SK-N-SH treated with all-trans-retinoic acid at 6 μM for 48 hours (cell line): ENCODE measurements at regions not wholly inside any gene's neighbourhood (a gene's known extent, or its start where the extent isn't known, plus 50 kb on each side); places are given as distances from the start of the nearest gene placed in this dataset.

Source experiments
- GLIS3 ChIP-seq: fragments of 250-450 bp; sonication (Bioruptor Pico); IDR thresholded peaks from 2 replicates; pipeline ENCODE4 v1.5.0; 2020; ENCODE audit warnings: mild to moderate bottlenecking, moderate library complexity
- ISL1 ChIP-seq: fragments of 250-450 bp; sonication (Bioruptor Pico); IDR thresholded peaks from 2 replicates; pipeline ENCODE4 v2.1.2; 2022; ENCODE audit warnings: mild to moderate bottlenecking, moderate library complexity
- OSR1 ChIP-seq: fragments of 250-450 bp; sonication (Bioruptor Pico); IDR thresholded peaks from 2 replicates; pipeline ENCODE4 v1.8.0; 2022; ENCODE audit warnings: moderate library complexity, mild to moderate bottlenecking, inconsistent platforms
- ZFP30 ChIP-seq: fragments of 450-650 bp; formaldehyde crosslinking; IDR thresholded peaks from 2 replicates; pipeline ENCODE4 v1.5.0; 2022; ENCODE audit warnings: mild to moderate bottlenecking, moderate library complexity
- ZNF565 ChIP-seq: fragments of 450-650 bp; formaldehyde crosslinking; conservative IDR thresholded peaks from 2 replicates; pipeline ENCODE4 v1.5.0; 2020; ENCODE audit warnings: low read depth, mild to moderate bottlenecking, moderate library complexity
- ZNF70 ChIP-seq: fragments of 450-650 bp; formaldehyde crosslinking; IDR thresholded peaks from 2 replicates; pipeline ENCODE4 v1.5.0; 2020; ENCODE audit warnings: mild to moderate bottlenecking, moderate library complexity
- ZNF8 ChIP-seq: fragments of 450-650 bp; formaldehyde crosslinking; IDR thresholded peaks from 2 replicates; pipeline ENCODE4 v1.5.0; 2020; ENCODE audit warnings: mild to moderate bottlenecking, moderate library complexity
- TF ChIP-seq, protein P1 (sequence below): fragments of 250-450 bp; sonication (Bioruptor Pico); IDR thresholded peaks from 2 replicates; pipeline ENCODE4 v1.8.0; 2020; ENCODE audit warnings: mild to moderate bottlenecking, moderate library complexity, borderline replicate concordance
- TF ChIP-seq, protein P2 (sequence below): fragments of 250-450 bp; sonication (Bioruptor Pico); IDR thresholded peaks from 2 replicates; pipeline ENCODE4 v1.5.1; 2020; ENCODE audit warnings: low read depth, mild to moderate bottlenecking, moderate library complexity

DNA sequence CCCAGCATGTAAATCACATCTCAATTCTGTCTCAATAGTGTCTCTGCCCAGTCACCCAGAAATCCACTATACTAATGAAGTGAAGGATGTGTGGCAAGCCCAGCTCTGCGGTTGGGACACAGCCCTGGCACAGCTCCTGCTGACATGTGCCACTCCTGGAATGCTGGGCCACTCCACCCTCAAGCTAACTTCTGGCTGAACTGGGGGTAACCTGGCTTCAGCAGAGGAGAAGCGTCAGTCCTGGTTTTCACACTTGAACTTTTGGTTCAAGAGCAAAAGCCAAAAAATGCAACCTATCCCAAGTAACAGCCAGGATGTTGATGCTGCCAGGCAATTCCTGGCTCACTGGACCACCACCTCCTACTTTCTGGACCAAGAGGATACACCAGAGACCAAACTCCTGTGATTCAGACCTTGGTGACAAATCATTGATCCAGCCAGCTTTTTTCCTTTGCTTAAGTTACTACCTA is 86.4 kb downstream of the ARRDC3 start:
- TF ChIP-seq ZNF70 (no peak), ISL1 (CRISPR knock-in tag) (no peak), ZNF565 (CRISPR knock-in tag) (no peak), ZFP30 (no peak), GLIS3 (CRISPR knock-in tag) (no peak), OSR1 (CRISPR knock-in tag) (no peak), ZNF8 (CRISPR knock-in tag) (no peak)
- TF ChIP-seq, protein P1, sequence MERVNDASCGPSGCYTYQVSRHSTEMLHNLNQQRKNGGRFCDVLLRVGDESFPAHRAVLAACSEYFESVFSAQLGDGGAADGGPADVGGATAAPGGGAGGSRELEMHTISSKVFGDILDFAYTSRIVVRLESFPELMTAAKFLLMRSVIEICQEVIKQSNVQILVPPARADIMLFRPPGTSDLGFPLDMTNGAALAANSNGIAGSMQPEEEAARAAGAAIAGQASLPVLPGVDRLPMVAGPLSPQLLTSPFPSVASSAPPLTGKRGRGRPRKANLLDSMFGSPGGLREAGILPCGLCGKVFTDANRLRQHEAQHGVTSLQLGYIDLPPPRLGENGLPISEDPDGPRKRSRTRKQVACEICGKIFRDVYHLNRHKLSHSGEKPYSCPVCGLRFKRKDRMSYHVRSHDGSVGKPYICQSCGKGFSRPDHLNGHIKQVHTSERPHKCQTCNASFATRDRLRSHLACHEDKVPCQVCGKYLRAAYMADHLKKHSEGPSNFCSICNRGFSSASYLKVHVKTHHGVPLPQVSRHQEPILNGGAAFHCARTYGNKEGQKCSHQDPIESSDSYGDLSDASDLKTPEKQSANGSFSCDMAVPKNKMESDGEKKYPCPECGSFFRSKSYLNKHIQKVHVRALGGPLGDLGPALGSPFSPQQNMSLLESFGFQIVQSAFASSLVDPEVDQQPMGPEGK = no peak
- TF ChIP-seq, protein P2, sequence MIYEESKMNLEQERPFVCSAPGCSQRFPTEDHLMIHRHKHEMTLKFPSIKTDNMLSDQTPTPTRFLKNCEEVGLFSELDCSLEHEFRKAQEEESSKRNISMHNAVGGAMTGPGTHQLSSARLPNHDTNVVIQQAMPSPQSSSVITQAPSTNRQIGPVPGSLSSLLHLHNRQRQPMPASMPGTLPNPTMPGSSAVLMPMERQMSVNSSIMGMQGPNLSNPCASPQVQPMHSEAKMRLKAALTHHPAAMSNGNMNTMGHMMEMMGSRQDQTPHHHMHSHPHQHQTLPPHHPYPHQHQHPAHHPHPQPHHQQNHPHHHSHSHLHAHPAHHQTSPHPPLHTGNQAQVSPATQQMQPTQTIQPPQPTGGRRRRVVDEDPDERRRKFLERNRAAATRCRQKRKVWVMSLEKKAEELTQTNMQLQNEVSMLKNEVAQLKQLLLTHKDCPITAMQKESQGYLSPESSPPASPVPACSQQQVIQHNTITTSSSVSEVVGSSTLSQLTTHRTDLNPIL = no peak
